Body of pancreas (tissue), 4 donors: ENCODE measurements at regions not wholly inside any gene's neighbourhood (a gene's known extent, or its start where the extent isn't known, plus 50 kb on each side); places are given as distances from the start of the nearest gene placed in this dataset.

ENCODE experiments used
- ATAC-seq: fragments of 150-250 bp; one replicate; pipeline ENCODE4 v1.9.1; 2016
- DNase-seq, 4 donors: peaks; one replicate each; pipeline ENCODE4 v3.0.0-alpha.2; 2019
- H3K27ac ChIP-seq, 4 donors: fragments of 200-600 bp; sonication (generic); 1 replicate in 3 of 4; 2 replicates in 1 of 4; pipeline versions ENCODE4 v1.5.1 to v1.6.1; 2016 to 2019; ENCODE audit warnings: mild to moderate bottlenecking in 1 of 4, mixed read lengths in 1 of 4, moderate library complexity in 1 of 4
- H3K27me3 ChIP-seq, 2 donors: fragments of 200-600 bp; sonication (generic); one replicate each; pipeline ENCODE4 v1.6.0; 2016; ENCODE audit warnings: mild to moderate bottlenecking in 1 of 2
- H3K36me3 ChIP-seq, 2 donors: fragments of 200-600 bp; sonication (generic); replicated peaks in 1 of 2; 2 replicates each; pipeline ENCODE4 v1.5.1; 2016; ENCODE audit warnings: low read depth in 2 of 2; ENCODE audit not compliant: insufficient read depth in 1 of 2
- H3K4me1 ChIP-seq: fragments of 200-600 bp; sonication (generic); one replicate; pipeline ENCODE4 v1.6.0; 2016
- H3K4me3 ChIP-seq, 2 donors: fragments of 200-600 bp; sonication (generic); 1 replicate in 1 of 2; 2 replicates in 1 of 2; pipeline ENCODE4 v1.5.1; 2016 to 2019
- H3K9me3 ChIP-seq, 3 donors: fragments of 200-600 bp; sonication (generic); 1 replicate in 2 of 3; 2 replicates in 1 of 3; pipeline ENCODE4 v1.5.1; 2016
- POLR2A ChIP-seq, 3 donors: fragments of 450-650 bp; IDR thresholded peaks; one replicate each; pipeline ENCODE4 v1.6.1; 2016; ENCODE audit warnings: antibody characterized with exemption in 3 of 3, mild to moderate bottlenecking in 2 of 3
- WGBS, 2 donors: methylation state at CpG; one replicate each; pipeline ENCODE4 v1.1.5; 2017; 5-methylcytosine and 5-hydroxymethylcytosine counted together
- intact Hi-C: fragments of 100-400 bp; cut with DNase I; formaldehyde crosslinking; loops from one replicate; pipeline ENCODE4 v1.15.1; 2023
- TF ChIP-seq, protein P1 (sequence below), 7 experiments: fragments of 450-650 bp in 4 of 7; fragments of 200-600 bp in 3 of 7; sonication (generic) in 3 of 7; IDR thresholded peaks; one replicate each; pipeline ENCODE4 v1.5.1; 2016 to 2019; ENCODE audit warnings: antibody characterized with exemption in 7 of 7

GRCh38 chr18:7429831-7430230 is 137.3 kb upstream of the PTPRM start:
- Histone ChIP-seq H3K4me1 (no peaks in the 10 kb centered on the region), H3K36me3 (no peaks in the 10 kb centered on the region), H3K9me3 (peaks cover 0 to 6% (median 0%) of the 10 kb centered on the region in 3 donors), H3K27ac (no peak overlapping the region), H3K27me3 (no peaks in the 10 kb centered on the region), H3K4me3 (no peak overlapping the region)
- intact Hi-C loops, result no loop called here
- ATAC-seq (no peak), DNase-seq (no peak)
- TF ChIP-seq, protein P1, sequence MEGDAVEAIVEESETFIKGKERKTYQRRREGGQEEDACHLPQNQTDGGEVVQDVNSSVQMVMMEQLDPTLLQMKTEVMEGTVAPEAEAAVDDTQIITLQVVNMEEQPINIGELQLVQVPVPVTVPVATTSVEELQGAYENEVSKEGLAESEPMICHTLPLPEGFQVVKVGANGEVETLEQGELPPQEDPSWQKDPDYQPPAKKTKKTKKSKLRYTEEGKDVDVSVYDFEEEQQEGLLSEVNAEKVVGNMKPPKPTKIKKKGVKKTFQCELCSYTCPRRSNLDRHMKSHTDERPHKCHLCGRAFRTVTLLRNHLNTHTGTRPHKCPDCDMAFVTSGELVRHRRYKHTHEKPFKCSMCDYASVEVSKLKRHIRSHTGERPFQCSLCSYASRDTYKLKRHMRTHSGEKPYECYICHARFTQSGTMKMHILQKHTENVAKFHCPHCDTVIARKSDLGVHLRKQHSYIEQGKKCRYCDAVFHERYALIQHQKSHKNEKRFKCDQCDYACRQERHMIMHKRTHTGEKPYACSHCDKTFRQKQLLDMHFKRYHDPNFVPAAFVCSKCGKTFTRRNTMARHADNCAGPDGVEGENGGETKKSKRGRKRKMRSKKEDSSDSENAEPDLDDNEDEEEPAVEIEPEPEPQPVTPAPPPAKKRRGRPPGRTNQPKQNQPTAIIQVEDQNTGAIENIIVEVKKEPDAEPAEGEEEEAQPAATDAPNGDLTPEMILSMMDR (IDR thresholded peaks at IDR 0.05), result no peak
- no peak for TF ChIP-seq POLR2A (IDR thresholded peaks at IDR 0.05)
- WGBS, 2 donors, result 64 to 91% methylated on average over 3 of the region's 3 CpGs

GRCh38 chr18:7436166-7436565 is 130.9 kb upstream of the PTPRM start:
- TF ChIP-seq POLR2A (IDR thresholded peaks at IDR 0.05), result no peak
- TF ChIP-seq, protein P1 (IDR thresholded peaks at IDR 0.05), result no peak
- DNase-seq, result no peak
- ATAC-seq, result no peak
- Histone ChIP-seq H3K4me1 (no peaks in the 10 kb centered on the region), H3K27me3 (no peaks in the 10 kb centered on the region), H3K9me3 (no peaks in the 10 kb centered on the region), H3K36me3 (no peaks in the 10 kb centered on the region), H3K27ac (no peak overlapping the region), H3K4me3 (no peak overlapping the region)
- intact Hi-C loops, result no loop called here
- WGBS, 2 donors, result 75 to 84% methylated on average over 2 of the region's 2 CpGs

DNA sequence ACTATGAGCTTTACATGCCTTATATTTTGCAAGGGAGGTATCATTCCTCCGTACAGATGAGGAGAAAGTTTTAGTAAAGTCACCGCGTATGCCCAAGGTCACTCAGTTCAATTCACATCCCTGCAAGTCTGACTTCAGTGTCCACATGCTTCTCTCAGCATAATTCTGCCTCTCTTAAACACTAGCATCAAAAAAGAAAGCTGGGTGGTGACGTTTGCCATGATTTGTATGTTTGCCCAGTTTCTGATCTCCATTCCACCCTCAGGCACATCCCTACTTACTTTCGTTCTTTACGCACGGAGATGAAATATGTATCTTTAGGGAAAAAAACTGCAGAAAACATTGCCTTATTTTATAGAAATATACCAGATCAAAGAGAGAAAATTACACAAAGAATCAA is 129.2 kb upstream of the PTPRM start:
- no peaks in the 10 kb centered on the region for H3K4me1 ChIP-seq
- no peaks in the 10 kb centered on the region for H3K9me3 ChIP-seq
- no peak for DNase-seq
- intact Hi-C loops, result no loop called here
- TF ChIP-seq, protein P1 (IDR thresholded peaks at IDR 0.05), result no peak
- no peak for TF ChIP-seq POLR2A (IDR thresholded peaks at IDR 0.05)
- H3K27ac ChIP-seq, result no peak overlapping the region
- WGBS, 2 donors, result 65 to 68% methylated on average over 7 of the region's 7 CpGs
- H3K4me3 ChIP-seq, result no peak overlapping the region
- no peak for ATAC-seq
- H3K36me3 ChIP-seq, result no peaks in the 10 kb centered on the region
- H3K27me3 ChIP-seq, result no peaks in the 10 kb centered on the region

- H3K27me3 ChIP-seq, result no peaks in the 10 kb centered on the region
- H3K36me3 ChIP-seq, result no peaks in the 10 kb centered on the region
- no peak for ATAC-seq
- no peak for DNase-seq
- intact Hi-C loops, result no loop called here
- no peaks in the 10 kb centered on the region for H3K9me3 ChIP-seq
- TF ChIP-seq POLR2A (IDR thresholded peaks at IDR 0.05), result no peak
- TF ChIP-seq, protein P1 (IDR thresholded peaks at IDR 0.05), result no peak
- H3K4me3 ChIP-seq, result no peak overlapping the region
- no peak overlapping the region for H3K27ac ChIP-seq
- 44 to 47% methylated on average over 2 of the region's 2 CpGs for WGBS, 2 donors
- no peaks in the 10 kb centered on the region for H3K4me1 ChIP-seq
These were observed 128.5 kb upstream of the PTPRM start for GRCh38 chr18:7438646-7439045.

GRCh38 chr18:7447318-7448028 is 119.6 kb upstream of the PTPRM start:
- no peaks in the 10 kb centered on the region for H3K36me3 ChIP-seq
- H3K4me1 ChIP-seq, result no peaks in the 10 kb centered on the region
- no peaks in the 10 kb centered on the region for H3K27me3 ChIP-seq
- H3K4me3 ChIP-seq, result no peak overlapping the region
- H3K27ac ChIP-seq, result no peak overlapping the region
- TF ChIP-seq, protein P1 (IDR thresholded peaks at IDR 0.05), result no peak
- TF ChIP-seq POLR2A (IDR thresholded peaks at IDR 0.05), result no peak
- no peaks in the 10 kb centered on the region for H3K9me3 ChIP-seq
- DNase-seq (no peak), ATAC-seq (no peak)
- 39 to 67% methylated on average over 2 of the region's 2 CpGs for whole genome bisulfite sequencing, 2 donors
- intact Hi-C loops, result no loop called here
